ENCODE measurements at regions not wholly inside any gene's neighbourhood (a gene's known extent, or its start where the extent isn't known, plus 50 kb on each side); places are given as distances from the start of the nearest gene placed in this dataset.
"Not testable (repeated sequence)": the region's sequence is repeated elsewhere in the genome, so short reads cannot be mapped to it uniquely, and the experiment has no call there.

DNA sequence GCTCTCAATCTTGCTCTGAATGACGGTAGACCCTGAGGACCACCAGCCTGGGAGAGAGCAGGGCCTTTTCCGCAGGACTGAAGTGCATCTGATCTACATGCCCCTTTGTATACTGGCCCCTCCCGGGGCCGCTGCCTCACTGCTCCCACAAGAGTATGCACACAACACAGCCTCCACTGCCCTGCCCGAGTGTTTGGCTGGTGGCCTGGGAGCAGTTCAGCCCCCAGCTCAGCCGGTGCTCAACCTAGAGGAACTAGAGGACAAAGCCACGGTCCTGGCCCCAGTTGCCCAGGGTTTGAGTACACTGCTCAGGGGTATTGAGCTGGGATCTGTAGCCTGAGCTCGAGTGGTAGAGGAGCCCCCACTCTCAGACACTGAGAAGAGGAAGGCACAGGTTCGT is 118.9 kb upstream of the CAB39 start:
- DNase-seq = no peak

DNA sequence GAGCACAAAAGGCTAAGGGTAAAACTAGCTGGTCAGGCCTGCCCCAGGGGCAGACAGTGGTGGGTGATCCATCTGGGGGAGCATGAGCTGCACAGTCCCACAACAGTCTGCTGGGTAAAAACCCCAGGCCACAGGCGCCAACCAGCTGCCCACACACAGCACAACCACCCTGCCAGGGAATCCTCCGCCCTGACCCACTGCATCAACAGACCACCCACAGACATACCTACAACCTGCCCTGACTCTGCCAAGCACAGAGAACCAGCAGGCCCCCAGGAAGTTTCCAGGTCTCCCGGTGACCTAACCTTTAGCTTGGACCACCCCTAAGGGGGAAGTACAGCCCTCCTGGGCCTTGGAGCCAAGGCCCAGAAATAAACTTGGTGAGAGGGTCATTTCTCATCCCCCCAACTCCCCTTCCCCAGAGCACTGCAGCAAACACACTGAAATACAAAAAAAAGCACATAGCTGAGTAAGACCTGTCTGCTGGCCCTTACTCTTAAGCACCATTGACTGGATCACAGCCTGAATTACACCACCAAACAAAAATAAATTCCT is 118.3 kb upstream of the CAB39 start:
- no peak for DNase-seq

DNA sequence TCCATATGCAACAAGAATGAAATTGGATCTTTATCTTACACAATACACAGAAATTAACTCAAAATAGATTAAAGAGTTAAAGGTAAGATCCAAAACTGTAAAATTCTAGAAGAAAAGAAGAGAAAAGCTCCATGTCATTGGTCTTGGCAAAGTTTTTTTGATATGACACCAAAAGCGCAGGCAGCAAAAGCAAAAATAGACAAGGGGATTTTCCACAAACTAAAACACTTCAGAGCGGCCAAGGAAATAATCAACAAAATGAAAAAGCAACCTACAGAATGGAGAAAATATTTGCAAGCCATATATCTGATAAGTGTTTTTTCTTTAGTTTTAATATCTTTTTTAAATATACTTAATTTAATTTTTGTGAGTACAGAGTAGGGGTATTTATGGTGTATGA is 112.8 kb upstream of the CAB39 start:
- DNase-seq = no peak

DNA sequence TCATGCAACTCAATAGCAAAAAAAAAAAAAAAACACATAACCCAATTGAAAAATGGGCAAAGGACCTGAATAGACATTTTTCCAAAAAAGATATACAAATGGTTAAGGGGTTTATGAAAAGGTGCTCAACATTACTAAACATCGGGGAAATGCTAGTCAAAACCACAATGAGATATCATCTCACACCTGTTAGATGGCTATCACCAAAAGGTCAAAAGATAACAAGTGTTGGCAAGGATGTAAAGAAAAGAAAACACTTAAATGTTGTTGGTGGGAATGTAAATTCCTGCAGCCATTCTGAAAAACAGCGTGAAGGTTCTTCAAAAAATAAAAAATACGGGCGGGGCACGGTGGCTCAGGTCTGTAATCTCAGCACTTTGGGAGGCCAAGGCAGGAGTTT is 112.4 kb upstream of the CAB39 start:
- DNase-seq = no peak

DNA sequence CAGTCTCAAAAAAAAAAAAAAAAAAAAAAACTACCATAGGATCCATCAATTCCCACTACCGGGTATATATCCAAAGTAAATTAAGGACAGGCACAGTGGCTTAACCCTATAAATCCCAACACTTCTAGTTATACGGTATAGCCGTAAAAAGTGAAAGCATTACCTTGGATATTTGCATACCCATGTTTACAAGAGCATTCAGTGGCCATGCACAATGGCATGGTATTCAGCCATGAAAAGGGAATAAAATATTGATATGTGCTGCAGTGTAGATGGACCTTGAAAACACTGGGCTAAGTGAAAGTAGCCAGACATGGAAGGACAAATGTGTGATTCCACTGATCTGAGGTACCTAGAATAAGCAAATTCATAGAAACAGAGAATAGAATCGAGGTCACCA is 111.8 kb upstream of the CAB39 start:
- no peak for DNase-seq

DNA sequence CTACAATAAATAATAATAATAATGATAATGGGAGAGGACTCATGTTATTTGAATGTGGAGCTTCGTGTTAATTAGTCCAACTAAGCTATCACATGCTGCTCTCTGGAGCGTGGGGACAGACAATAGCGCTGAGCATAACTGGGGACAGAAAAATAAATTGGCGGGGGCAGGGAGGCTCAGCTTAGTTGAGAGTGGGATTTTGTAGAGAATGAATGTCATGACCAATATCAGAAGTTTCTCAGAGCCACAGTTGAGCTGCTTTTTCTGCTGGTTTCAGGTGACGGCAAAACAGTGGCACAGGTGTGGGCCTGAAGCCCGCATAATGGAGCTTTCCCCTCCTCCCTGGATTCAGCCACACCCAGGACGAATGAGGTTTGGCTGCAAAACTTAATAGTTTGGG is 111.1 kb upstream of the CAB39 start:
- no peak for DNase-seq

DNA sequence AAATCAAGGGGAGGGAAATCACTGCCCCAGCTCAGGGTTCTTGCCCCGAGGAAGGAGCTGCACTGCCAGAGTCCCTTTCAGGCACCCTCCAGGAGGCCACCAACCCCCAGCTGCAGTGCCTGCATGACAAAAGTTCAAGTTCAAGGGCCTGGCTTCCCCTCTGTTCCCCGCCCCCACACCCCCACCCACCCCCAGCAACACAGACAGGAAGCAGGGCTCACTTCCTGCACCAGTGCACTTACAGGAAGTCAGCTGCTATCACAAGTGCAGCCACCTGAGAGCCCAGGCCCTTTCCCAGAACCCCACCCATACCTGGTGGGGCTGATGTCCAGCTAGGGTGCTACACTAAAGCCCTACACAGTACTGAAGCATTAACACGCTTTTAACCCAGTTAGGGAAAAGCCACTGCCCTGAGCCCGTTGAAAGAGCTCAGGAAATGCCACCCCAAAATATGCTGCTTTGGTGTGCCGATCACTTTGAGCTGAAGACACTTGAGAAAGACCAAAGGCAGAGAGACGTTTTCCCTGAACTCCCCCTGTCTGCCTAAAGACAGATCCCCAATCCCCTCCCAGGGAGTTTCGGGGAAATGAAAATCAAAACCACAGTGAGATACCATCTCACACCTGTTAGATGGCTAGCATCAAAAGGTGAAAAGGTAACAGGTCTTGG is 109.9 kb upstream of the CAB39 start:
- peak in 1 of 2 donors; percentile 39 for DNase-seq

DNA sequence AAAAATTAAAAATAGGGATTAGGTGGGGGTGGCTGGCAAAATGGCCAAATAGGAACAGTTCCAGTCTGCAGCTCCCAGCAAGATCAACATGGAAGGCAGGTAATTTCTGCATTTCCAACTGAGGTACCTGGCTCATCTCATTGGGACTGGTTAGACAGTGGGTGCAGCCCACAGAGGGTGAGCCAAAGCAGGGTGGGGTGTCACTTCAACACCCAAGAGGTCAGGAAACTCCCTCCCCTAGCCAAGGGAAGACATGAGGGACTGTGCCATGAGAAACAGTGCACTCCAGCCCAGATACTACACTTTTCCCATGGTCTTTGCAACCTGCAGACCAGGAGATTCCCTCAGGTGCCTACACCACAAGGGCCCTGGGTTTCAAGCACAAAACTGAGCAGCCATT is 109.3 kb upstream of the CAB39 start:
- not testable (repeated sequence) for DNase-seq

DNA sequence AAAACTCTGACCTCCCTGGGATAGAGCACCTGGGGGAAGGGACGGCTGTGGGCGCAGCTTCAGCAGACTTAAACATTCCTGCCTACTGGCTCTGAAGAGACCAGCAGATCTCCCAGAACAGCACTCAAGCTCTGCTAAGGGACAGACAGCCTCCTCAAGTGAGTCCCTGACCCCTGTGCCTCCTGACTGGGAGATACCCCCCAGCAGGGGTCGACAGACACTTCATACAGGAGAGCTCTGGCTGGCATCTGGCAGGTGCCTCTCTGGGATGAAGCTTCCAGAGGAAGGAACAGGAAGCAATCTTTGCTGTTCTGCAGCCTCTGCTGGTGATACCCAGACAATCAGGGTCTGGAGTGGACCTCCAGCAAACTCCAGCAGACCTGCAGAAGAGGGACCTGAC is 108.5 kb upstream of the CAB39 start:
- not testable (repeated sequence) for DNase-seq

DNA sequence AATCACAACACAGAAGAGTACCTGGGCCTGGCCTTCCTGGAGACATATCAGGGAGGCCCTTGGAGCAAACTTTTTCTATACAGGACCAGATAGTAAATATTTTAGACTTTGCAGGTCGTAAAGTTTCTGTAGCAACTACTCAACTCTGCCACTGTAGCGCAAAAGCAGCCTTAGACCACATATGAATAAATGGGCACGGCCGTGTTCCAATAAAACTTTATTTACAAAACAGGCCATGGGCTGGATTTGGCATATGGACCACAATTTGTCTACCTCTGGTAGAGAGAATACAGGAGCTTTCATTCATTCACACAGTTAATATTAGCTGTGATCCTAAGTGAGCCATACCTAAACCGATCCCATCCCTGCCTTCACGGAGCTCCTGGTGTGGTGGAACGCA is 98.6 kb upstream of the CAB39 start:
- no peak for DNase-seq

DNA sequence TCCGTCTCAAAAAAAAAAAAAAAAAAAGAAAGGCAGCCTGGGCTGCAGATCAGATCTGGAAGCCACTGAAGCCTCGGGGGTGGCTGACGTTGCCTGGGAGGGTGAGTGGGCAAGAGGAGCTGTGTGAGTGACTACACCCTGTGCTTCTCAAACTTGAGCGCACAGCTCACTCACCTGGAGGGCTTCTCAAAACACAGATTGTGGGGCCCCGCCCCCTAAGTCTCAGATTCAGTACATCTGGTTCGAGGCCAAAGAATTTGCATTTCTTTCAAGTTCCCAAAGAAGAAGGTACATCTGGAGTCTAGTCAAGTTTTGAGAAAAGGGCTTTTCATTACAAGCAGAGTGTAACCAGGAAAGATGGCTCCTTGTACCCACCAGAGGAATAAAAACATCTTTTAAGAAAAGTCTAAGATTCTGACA is 97.7 kb upstream of the CAB39 start:
- DNase-seq = peak in 1 of 2 donors; percentile 54

DNA sequence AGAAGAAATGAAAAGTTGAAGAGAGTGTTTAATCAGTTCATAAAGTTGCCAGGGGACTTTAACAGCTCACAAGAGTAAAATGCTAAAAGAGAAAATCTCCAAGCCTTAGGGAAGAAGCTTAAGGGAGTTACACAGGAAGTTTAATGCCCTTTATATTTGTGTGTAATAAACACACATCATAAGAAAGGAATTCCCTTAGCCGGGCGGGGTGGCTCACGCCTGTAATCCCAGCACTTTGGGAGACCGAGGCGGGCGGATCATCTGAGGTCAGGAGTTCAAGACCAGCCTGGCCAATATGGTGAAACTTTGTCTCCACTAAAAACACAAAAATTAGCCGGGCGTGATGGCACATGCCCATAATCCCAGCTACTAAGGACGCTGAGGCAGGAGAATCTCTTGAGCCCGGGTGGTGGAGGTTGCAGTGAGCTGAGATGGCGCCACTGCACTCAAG is 95.4 kb upstream of the CAB39 start:
- not testable (repeated sequence) for DNase-seq

DNA sequence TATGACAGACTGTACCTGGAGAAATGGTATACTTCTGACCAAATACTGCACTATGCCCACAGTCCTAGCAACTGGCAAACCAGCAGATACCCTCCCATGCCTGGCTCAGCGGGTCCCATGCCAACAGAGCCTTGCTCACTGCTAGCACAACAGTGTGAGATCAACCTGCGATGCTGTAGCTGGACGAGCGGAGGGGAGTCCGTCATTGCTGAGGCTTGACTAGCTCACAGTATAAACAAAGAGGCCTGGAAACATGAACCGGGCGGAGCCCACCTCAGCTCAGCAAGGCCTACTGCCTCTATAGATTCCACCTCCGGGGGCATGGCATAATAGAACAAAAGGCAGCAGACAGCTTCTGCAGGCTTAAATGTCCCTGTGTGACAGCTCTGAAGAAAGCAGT is 93.2 kb upstream of the CAB39 start:
- DNase-seq = no peak

DNA sequence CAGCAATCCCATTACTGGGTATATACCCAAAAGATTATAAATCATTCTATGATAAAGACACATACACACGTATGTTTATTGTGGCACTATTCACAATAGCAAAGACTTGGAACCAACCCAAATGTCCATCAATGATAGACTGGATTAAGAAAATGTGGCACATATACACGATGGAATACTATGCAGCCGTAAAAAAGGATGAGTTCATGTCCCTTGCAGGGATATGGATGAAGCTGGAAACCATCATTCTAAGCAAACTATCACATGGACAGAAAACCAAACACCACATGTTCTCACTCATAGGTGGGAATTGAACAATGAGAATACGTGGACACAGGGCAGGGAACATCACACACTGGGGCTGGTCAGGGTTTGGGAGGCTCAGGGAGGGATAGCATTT is 87.4 kb upstream of the CAB39 start:
- DNase-seq = not testable (repeated sequence)

DNA sequence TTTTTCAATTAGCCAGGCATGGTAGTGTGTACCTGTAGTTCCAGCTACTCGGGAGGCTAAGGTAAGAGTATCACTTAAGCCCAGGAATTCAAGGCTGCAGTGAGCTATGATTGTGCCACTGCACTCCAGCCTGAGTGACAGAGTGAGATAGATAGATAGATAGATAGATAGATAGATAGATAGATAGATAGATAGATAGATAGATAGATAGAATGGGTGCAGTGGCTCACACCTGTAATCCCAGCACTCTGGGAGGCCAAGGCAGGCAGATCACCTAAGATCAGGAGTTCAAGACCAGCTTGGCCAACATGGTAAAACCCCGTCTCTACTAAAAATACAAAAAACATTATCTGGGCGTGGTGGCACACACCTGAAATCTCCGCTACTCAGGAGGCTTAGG is 85.6 kb upstream of the CAB39 start:
- DNase-seq = not testable (repeated sequence)

DNA sequence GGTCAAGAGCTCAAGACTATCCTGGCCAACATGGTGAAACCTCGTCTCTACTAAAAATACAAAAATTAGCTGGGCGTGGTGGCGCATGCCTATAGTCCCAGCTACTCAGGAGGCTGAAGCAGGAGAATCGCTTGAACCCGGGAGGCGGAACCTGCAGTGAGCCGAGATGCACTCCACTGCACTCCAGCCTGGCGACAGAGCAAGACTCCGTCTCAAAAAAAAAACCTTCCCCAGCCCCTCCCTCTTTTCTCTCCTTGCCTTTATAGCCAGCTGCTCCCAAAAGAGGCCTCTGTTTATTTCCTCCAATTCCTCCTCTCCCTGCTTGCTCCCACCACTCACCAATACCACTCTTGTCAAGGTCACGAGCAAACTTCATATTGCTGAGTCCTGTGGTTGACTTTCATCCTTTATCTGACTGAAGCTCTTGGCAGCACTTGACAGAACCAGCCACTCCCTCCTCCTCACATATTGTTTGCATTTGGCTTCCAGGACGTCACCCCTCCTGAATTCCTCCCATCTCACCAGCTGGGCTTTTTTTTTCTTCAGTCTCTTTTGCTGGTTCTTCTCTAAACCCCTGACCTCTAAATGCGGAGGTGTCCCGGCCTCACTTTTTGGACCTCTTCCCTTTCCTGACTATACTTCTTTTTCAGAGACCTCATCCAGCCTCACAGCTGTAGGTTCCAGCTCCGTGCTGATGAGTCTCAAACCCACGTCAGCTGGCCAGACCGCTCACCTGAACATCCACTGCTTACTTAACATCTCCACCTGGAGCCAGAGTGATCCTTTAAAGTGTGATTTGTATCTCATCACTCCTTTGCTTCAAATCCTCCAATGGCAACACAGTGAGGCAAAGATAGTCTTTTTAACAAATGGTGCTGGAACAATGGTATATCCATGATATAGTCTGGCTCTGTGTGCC is 84.6 kb upstream of the CAB39 start:
- DNase-seq = no peak

DNA sequence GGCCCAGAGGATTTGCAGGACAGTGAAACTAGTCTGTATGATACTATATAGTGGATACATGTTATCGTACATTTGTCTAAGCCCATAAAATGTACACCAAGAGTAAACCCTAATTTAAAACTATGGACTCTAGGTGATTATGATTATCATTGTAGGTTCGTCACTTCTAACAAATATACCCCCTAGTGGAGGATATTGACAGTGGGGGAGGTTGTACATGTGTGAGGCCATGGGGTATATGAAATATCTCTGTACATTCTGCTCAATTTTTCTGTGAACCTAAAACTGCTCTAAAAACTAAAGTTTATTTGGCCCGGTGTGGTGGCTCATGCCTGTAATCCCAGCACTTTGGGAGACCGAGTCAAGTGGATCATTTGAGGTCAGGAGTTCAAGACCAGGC is 81.2 kb upstream of the CAB39 start:
- DNase-seq = no peak

DNA sequence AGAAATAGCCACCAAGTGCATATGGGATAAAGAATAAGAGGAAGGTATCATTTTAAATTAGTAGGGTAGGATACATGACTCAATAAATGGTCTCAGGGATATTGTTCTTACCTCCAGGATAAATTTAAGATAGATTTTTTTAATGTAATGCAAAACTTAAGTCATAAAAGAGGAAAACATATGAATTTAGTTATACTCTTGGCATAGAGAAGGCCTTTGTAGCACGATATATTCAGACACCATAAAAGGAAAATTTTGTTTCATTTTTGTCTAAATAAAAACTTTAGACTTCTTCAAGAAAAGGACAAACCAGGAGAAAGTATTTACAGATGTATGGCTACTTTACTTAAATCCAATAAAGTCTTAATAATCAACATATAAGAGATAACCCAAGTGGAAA is 78.5 kb upstream of the CAB39 start:
- no peak for DNase-seq

DNA sequence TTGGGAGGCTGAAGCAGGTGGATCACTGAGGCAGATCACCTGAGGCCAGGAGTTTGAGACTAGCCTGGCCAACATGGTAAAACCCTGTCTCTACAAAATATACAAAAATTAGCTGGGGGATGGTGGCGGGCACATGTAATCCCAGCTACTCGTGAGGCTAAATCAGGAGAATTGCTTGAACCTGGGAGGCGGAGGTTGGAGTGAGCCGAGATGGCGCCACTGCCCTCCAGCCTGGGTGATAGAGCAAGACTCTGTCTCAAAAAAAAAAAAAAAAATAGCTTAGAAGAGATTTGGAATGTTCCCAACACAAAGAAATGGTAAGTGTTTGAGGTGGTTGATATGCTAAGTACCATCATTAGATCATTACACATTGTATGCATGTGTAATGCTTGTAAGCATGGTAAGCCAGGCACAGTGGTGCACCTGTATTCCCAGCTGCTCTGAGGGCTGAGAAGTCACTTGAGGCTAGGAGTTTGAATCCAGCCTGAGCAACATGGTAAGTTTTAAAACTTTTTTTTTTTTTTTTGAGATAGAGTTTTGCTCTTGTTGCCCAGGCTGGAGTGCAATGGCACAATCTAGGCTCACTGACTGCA is 77.8 kb upstream of the CAB39 start:
- not testable (repeated sequence) for DNase-seq

DNA sequence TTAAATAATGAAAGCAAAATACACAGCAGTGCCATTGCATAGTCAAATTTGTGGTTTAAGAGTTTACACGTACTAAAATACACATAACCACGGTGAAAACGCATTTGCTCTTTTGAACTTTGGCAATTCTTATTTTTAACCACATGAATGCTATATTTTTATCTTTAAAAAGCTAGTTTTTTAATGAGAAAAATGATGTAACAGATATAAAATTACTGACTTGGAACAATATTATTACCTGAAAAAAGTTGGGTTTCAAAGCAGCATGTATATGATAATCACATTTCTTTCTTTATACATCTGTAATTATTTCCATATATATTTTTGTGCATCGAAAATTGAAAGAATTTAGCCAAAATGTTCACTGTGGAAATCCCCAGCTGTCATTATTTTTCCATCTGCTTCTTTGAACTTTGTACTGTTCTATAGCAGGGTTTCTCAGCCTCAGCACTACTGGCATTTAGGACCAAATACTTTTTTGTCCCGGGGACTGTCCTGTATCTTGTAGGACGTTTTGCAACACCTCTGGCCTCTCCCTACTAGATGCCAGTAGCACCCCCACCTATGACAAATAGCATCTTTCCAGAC is 75.9 kb upstream of the CAB39 start:
- DNase-seq = no peak

DNA sequence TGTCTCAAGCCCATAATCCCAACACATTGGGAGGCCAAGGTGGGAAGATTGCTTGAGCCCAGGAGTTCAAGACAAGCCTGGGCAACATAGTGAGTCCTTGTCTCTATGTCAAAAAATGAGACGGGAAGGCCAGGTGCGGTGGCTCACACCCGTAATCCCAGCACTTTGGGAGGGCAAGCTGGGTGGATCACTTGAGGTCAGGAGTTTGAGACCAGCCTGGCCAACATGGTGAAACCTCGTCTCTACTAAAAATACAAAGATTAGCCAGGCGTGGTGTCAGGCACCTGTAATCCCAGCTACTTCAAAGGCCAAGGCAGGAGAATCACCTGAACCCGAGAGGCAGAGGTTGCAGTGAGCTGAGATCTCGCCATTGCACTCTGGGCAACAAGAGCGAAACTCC is 75.2 kb upstream of the CAB39 start:
- DNase-seq = not testable (repeated sequence)

DNA sequence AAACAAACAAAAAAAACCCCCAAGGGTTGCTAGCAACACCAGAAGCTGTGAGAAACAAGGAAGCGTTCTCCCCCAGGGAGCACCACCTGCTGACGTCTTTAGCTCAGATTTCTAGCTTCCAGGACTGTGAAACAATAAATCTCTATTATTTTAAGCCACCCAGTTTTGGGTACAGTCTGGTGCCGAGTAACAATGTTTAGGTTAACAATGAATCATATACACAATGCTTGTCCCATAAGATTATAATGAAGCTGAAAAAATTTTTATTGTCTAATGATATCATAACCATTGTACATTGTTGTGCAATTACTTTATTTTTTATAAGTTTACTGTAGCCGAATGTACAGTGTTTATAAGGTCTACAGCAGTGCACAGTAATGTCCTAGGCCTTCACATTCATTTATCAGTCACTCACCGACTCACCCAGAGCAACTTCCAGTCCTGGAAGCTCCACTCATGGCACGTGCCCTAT is 72.1 kb upstream of the CAB39 start:
- DNase-seq = no peak

DNA sequence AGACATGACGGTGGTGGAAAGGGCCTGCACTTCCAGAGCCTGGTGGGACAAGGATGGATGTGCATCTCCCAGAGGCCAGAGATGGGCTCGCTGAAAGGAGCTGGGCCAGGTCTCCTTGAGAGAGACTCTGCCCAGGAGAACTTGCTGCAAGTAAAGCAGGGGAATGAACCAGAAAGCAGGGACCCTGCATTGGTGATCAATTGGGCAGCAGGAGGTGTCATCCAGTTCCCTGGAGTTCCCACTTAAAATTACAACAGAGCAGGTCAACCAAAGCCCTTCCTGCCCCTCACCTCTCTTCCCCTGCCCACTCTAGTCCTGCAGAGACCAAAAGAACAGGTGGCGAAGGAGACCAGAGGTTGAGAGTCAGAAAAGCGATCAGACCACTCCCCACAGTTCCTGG is 69.7 kb upstream of the CAB39 start:
- no peak for DNase-seq

Data from stimulated activated CD4-positive, alpha-beta T cell treated with anti-CD3 and anti-CD28 coated beads, Interleukin-2, amount 100 ng/mL, for 48 hours (primary cell).